GM19043 (cell line): ENCODE measurements at regions not wholly inside any gene's neighbourhood (a gene's known extent, or its start where the extent isn't known, plus 50 kb on each side); places are given as distances from the start of the nearest gene placed in this dataset.
A peak's percentile ranks its signal among the peaks of the same experiment; 100 is the strongest.

Source experiments
- ATAC-seq: cut with Tn5 transposase; IDR thresholded peaks from one replicate; pipeline ENCODE4 v1.9.1; 2021; ENCODE audit warnings: low read depth; ENCODE audit not compliant: unreplicated experiment

DNA sequence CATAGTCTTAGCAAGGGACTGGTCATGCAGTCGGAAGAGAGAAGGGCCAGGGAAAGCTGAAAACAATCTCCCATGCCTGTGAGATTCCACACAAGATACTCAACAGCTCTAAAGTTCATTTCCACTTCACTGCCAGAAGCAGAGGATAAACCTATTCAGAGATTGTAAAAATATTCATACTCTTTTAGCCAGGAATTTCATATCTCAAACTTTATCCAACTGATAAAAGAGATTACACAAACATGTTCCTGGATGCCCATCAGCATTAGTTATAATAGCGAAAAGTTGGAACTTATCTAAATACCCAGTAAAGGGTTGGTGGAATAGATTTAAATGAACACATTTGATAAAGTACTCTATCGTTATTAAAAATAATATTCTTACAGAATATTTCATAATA is 75.2 kb upstream of the ARHGEF3 start:
- no peak for ATAC-seq

DNA sequence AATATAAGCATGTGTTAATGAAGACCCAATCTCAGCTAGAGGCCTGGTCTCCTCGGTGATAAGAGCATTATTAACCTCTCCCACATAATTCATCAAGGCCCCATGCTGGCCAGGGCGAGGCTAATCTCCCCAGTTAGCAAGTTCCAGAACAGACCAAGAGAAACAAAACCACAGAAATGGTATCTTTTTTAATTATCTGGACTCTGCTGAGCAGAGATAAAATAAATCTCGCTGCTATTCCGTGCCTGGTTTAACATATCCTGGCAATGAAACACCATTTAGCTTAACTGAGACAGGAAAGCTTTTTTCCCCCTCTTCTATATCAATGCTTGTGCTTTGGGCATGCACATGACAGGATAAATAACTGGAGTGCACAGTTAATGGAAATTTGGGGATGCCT is 72.5 kb upstream of the ARHGEF3 start:
- ATAC-seq = no peak

DNA sequence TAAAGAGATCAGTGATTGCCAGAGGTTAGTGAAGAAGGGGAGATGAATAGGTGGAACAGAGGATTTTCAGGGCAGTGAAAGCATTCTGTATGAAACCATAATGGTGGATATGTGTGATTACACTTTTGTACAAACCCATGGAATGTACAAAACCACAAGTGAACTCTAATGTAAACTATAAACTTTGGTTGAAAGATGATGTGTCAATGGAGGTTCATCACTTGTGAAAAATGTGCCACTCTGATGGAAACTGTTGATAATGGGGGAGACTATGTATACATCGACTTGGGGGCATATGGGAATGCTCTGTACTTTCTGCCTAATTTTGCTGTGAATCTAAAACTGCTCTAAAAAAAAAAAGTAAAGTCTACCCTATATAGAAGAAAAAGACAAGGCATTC is 68.7 kb upstream of the ARHGEF3 start:
- ATAC-seq = no peak

DNA sequence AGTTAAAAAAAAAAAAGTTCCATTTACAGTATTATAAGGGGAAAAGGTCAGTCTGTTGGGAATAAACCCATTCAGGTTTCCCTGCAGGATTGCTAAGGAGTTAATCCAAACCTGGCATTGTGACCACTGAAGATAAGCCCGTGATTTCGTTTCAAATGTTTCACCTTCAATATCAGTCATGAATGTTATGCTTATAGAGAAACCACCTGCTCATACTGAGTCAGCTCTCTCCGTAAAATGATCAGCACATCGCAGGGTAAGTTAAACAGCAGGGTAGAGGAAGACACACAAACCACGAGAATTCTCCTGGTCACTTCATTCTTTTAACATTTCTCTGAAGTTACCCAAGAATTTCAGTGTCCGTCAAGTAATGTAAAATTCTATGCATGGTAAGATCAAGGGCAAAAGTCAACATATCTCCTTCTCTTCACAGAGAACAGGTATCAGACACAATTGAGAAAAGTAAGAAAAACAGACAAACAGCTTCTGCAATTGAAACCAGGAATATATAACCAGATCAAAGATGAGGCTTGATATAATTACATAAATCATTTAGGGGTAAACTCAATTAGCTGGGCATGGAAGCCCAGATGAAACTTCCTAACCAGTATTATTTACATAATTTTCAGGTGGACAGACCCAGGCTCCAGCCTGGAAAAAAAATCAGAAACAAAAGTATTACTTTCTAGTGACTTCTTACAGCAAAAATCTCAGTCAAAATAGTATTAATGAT is 67.6 kb upstream of the ARHGEF3 start:
- no peak for ATAC-seq

DNA sequence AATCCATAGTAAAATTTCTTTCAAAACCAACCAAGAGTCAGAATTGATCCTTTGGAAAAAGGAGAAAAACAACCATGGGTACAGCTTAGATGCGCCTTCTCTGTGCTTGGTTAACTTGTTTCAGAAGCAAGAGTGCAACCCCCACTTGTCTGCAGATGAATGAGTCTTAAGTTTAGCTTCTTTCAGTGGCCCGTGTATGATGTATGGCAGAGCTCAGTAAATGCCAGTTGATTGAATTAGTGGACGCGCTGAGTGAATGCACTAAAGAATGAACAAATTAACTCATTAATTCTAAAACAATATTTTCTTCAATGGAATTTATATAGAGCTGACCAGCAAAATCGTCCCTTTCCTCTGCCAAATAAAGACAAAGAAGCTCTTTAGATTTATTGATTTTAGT is 67.0 kb upstream of the ARHGEF3 start:
- no peak for ATAC-seq

DNA sequence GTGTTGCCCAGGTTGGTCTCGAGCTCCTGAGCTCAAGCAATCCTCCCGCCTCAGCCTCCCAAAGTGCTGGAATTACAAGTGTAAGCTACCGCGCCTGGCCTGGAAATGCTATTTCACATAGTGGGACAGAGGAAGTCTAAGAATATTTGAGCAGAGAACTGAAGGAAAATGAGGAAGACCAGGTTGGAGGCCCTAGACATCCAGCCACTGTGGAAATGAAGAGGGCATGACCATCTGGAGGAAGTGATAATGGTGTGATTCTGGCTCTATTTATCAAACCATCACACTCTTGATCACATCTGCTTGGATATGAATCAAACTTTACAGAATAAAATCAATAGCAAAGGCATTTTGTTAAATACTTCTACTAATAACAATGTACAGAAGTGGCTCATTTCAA is 65.9 kb upstream of the ARHGEF3 start:
- no peak for ATAC-seq

DNA sequence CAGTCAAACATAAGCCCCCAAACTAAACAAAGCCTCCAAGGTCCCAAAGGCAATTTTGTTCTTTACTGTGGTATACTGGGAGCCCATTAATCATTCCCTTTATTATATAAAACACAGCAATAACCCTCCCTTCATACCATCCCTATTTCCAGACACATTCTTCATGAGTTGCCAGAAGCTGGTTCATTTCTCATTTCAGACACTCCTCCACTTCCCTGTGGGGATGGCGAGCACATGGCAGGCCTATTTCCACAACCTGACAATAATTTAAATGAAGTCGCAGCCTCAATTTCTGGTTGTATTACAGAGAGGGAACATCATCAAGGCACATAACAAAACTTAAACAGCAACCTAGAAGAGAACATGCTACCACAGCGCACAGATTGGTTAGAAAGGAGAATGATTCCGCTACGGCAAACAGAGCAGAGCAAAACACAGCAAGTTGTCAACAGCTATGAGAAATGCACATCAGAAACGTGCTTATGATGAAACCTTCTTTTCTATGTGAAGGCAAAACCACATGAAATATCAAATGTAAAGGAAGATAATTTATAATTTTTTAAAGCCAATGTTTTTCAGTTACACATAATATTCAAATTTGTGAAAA is 63.3 kb upstream of the ARHGEF3 start:
- no peak for ATAC-seq

DNA sequence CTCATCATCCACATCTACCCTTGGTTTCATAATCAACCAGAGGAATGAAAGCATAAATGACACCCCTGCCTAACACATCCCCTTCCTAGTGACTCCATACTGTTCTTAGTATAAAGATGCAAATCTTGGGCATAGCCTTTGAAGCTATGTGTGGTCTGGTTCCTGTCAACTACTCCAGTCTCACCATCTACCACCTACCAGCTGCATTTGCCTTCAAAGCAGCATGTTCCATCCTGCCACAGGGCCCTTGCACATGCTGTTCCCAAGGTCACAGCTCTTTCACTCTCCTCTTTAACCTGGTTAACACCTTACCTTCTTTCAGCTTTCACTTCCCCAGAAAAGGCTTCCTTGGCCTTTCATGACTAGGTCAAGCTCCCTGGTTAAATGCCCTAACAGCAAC is 62.3 kb upstream of the ARHGEF3 start:
- ATAC-seq = peak; percentile 56

DNA sequence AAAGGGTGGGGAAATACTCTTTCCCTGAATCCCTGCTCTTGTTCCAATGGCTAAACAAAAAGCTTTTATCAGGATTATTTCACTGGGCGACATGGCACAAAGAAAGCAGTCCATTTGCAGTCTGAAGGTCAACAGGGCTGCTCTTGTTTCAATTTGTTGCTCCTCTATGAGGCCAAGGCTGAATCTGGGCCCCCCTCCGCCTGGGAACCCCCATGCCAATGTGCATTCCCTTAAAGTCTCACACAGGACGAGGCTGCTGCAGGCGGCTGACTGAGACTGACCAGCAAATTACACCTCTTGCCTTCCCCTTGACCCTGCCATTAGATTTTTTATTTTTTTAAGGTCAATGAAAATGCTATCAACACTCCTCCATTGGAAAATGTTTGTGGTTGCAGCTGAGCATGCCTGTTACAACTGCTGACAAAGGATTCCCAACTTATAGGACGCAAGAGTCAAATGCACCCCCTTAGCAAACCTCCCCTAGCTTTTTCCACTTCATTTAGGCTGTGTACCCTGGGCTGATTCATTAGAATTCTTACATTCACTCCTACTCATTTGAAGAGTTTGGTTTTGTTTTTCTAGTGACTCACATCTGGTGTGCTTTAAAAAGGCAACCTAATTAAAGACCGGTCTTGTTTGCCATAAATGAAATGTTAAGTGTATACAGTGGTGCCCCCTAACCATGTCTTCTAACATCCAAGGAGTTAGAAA is 60.8 kb upstream of the ARHGEF3 start:
- no peak for ATAC-seq

DNA sequence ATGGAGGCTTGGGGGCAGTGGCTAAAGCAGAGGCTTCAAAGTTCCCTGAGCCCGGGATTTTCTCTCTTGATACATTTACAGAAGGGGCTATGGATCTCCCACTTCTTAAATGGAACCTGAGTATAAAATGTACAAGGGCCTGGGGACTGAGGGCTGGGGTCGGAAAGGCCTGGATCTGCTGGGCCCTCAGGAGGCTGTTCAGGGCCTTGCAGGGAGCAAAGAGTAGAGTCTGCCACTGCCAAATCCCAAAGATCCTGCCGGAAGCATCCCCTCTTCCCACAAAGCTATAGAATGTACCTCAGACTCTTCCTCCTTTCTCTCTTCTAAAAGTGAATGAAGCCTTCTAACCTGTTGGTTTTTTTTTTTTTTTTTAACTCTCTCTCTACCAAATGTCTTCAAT is 59.8 kb upstream of the ARHGEF3 start:
- no peak for ATAC-seq

DNA sequence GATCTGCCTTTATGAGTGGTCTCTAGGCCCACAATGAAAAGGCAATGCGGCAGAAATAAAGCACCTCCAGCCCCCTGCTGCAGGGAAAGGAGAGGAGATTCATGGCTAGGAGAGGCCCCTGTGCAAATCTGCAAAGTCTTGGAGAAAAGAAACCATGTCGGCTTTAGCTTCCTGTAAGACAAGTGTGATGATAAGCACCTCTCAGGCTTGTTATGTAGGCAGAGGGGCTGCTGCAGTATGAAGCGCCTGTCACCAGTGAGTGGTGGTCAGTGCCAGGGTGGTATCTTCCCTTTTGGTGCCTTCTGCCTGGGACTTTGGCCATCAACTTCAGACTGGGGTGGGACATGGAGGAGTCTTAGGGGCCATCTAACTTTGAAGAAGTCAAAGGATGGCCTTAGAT is 59.2 kb upstream of the ARHGEF3 start:
- ATAC-seq = no peak

DNA sequence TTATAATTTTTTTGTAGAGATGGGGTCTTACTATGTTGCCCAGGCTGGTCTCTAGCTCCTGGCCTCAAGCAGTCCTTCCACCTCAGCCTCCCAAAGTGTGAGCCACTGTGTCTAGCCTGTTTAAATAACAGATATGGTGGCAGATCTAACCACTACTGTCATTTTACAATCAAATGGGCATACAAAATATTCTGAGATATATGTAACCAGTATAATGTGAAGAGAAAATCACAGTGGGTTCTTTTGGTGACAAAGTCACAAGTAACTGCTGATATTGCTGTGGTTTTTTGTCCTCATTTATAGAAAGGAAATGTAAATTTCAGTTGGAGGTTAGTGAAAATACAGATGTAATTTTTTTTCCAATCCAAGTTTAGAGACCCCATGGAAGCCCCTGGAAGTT is 58.6 kb upstream of the ARHGEF3 start:
- ATAC-seq = no peak

DNA sequence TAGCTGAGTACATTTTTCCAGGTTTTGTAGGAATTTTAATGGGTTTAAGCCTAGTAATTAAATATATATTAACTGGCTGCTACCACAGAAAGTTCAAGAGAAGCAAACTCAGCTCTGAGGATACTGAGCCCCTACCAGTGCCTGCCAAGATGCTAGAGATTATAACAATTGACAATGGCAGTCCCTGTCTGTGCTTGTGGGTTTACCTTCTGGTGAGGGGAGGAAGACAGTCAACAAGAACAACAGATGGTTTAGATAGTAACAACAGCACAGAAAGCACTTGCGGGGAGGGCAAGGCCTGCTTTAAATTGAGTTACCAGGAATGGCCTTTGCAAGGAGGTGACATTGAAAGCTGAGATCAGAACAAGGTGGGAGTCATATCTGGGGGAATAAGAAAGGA is 56.6 kb upstream of the ARHGEF3 start:
- no peak for ATAC-seq

DNA sequence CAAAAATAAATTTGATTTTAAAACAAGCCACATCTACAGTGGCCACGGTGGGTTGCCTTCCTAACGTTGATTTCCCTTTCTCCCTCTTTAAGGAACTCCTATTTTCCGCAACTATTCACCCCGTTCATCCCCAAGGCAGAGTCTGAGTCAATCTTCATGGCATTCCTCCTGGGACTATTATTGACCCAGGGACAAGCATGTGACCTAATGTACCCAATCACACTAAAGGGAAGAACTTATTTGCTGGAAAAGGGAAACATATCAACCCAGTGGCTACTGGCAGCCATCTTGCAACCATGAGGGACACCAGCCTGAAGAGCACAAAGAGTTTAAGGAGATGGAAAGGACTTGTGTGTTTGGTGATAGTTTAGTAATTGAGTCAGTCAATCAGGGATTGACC is 55.4 kb upstream of the ARHGEF3 start:
- no peak for ATAC-seq

DNA sequence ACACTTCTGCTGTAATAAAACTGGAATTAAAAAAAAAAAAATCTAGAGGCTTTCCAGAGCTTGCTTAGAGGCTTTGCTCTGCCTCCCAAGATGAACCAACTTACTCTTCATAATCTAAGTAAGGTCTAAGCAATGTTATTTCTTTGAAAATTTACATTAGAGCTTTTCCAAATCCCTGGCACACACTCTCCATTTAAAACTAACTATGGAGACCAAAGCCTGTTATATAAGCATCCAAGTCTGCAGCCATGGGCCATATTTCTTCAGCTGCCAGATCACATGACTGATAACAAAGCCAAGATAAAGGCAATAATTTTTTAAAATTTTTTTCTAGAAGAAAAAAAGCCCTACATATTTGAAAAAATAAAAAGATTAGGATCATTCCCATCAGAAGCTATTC is 55.0 kb upstream of the ARHGEF3 start:
- ATAC-seq = no peak

DNA sequence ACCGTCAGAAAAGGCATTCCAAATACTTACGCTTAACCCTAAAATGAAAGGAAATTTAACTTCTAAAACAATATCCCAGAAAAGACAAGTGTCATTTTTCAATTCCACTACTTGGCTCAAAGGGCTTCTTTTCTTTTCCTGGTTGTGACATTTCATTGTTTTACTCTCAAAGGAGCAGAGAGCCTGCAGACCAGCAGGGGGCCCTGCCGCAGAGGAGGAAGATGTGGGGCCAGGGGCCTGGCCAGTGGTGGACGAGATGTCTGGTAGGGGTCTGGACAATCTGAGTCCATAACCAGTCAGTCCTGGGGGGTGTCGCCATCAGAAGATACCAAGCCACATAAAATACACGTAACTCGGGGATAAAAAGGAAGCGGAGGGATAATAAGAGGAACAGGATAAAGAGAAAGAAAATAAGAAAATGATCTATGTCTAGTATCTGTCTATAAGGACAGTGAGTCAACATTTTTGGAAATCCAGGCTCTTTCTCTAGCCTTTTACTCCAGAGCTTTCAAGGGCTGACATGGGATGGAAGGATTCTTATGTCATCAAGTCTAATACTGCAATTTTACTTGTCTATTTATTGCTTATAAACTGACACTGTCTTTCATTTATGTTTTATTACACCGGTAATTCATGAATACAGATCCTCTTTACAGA is 54.2 kb upstream of the ARHGEF3 start:
- ATAC-seq = no peak

DNA sequence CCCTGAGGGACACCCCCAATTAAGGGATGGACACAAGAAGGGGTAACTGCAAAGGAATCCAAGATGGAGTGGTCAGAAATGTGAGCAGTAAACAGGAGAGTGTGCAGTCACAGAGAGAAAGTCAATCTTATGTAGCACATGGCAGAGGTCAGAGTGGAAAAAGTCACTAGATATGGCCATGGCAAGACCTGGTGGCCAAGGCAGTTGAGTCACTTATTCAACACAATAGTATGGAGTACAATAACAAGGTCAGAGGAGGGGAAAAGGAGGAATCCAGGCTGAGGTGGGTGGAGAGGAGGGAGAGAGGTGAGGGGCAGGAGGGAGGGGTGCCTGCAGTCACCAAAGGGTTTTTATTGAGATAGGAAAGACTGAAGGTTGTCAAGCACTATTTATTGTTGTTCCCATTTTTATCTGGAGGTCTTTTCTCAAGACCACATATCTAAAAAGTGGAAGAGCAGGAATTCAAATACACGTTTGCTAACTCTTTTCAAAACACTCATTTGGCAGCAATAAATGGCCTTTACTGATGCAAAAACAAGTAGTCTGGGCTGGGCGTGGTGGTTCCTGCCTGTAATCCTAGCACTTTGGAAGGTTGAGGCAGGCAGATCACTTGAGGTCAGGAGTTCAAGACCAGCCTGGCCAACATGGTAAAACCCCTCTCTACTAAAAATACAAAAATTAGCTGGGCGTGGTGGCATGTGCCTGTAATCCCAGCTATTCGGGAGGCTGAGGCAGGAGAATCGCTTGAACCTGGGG is 53.3 kb upstream of the ARHGEF3 start:
- ATAC-seq = no peak

DNA sequence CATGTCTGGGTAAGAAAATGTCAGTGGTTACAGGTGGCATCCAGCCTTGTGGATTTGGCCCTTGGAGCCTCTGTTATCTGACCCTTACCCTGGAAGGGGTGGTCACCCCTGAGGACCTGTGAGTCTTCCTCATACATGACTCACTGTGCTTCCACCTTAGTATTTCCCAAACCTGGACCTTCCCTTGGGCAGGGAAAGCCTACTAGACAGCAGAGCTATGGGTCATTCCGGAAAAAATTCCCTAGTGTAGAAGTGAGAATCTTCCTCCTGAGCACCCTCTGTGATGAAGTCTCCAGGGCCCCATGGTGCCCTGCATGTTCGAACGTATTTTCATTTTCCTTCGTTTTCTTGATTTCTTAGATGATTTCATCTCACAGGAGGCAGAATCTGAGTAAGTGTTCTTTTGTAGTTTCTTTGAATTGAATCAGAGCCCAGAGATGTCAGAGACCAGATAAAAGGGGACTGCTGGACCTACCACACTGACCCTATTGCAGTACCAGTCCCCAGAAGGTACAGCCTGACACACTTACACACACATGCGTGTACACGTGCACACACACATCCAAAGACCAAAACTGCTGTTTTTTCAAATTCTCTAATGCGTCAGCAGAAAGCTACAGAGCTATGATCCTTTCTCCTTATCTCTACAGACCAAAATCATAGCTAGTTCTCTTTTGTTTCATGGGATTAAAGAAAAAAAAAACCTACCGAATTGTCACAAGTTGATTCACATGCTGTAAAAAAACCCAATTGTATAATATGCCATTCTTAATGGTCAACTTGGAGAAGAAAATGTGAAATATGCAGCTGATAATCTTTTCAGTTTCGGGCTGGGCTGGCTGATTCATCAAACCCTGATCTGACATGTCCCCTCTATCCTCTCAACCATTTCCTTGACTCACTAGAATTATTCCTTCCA is 50.5 kb upstream of the ARHGEF3 start:
- ATAC-seq = no peak
